ENCODE measurements at regions not wholly inside any gene's neighbourhood (a gene's known extent, or its start where the extent isn't known, plus 50 kb on each side); places are given as distances from the start of the nearest gene placed in this dataset.

- TF ChIP-seq YY1 (IDR thresholded peaks at IDR 0.05; ENCODE audit: low read depth) (no peak), EGR1 (IDR thresholded peaks at IDR 0.05) (no peak), CEBPB (IDR thresholded peaks at IDR 0.05) (no peak), RAD21 (IDR thresholded peaks at IDR 0.05; ENCODE audit: low read depth) (no peak), TAF1 (IDR thresholded peaks at IDR 0.05; ENCODE audit: low read depth) (no peak), FOXM1 (IDR thresholded peaks at IDR 0.05; ENCODE audit: borderline replicate concordance, low read depth) (no peak)
Measured at GRCh38 chr9:105828171-105828570, 133.8 kb downstream of the TMEM38B start.
